HepG2 (cell line): ENCODE measurements at regions not wholly inside any gene's neighbourhood (a gene's known extent, or its start where the extent isn't known, plus 50 kb on each side); places are given as distances from the start of the nearest gene placed in this dataset.

ENCODE experiments used
- BRCA1 ChIP-seq: sonication (generic); formaldehyde crosslinking; IDR thresholded peaks from 2 replicates; pipeline ENCODE4 v1.4.0; 2020; ENCODE audit warnings: missing genetic modification reagents
- HDAC6 ChIP-seq: fragments of 200-600 bp; sonication (generic); IDR thresholded peaks from 2 replicates; pipeline ENCODE4 v1.7.0; 2017; ENCODE audit warnings: mild to moderate bottlenecking, antibody characterized with exemption, low read length, low read depth
- MEF2D ChIP-seq: sonication (generic); formaldehyde crosslinking; IDR thresholded peaks from 2 replicates; pipeline ENCODE4 v1.5.1; 2020; ENCODE audit warnings: mild to moderate bottlenecking, missing genetic modification reagents
- NR3C1 ChIP-seq: sonication (generic); formaldehyde crosslinking; IDR thresholded peaks from 2 replicates; pipeline ENCODE4 v1.4.0; 2020; ENCODE audit warnings: missing genetic modification reagents
- POLR2AphosphoS2 ChIP-seq: IDR thresholded peaks from 2 replicates; pipeline ENCODE4 v1.6.1; 2011; ENCODE audit warnings: low read depth, low read length, improper control_type of control experiment
- RBM39 ChIP-seq: fragments of 200-400 bp; formaldehyde crosslinking; IDR thresholded peaks from one replicate; pipeline ENCODE4 v1.6.1; 2018; ENCODE audit warnings: antibody characterized with exemption, mild to moderate bottlenecking, low read depth, low read length; ENCODE audit not compliant: poor library complexity, severe bottlenecking
- REXO4 ChIP-seq: sonication (generic); formaldehyde crosslinking; IDR thresholded peaks from 2 replicates; pipeline ENCODE4 v1.8.0; 2022; ENCODE audit warnings: missing genetic modification reagents, mild to moderate bottlenecking, borderline replicate concordance
- RXRB ChIP-seq: IDR thresholded peaks from 2 replicates; pipeline ENCODE4 v1.6.1; 2016; ENCODE audit warnings: borderline replicate concordance, missing genetic modification reagents, missing compliant biosample characterization
- SMAD3 ChIP-seq: sonication (generic); formaldehyde crosslinking; IDR thresholded peaks from 2 replicates; pipeline ENCODE4 v1.4.0; 2020; ENCODE audit warnings: missing genetic modification reagents
- ZFP1 ChIP-seq: IDR thresholded peaks from 2 replicates; pipeline ENCODE4 v1.6.1; 2016
- ZFX ChIP-seq: sonication (generic); formaldehyde crosslinking; IDR thresholded peaks from 2 replicates; pipeline ENCODE4 v1.4.0; 2020; ENCODE audit warnings: mild to moderate bottlenecking, low read depth, missing genetic modification reagents, moderate library complexity
- ZNF841 ChIP-seq: sonication (generic); formaldehyde crosslinking; IDR thresholded peaks from 2 replicates; pipeline ENCODE4 v1.8.1; 2023; ENCODE audit warnings: missing genetic modification reagents, borderline replicate concordance
- TF ChIP-seq, protein P1 (sequence below): sonication (generic); formaldehyde crosslinking; IDR thresholded peaks from 2 replicates; pipeline ENCODE4 v1.8.0; 2022; ENCODE audit warnings: low read depth, missing genetic modification reagents
- TF ChIP-seq, protein P2 (sequence below): sonication (generic); formaldehyde crosslinking; IDR thresholded peaks from 2 replicates; pipeline ENCODE4 v1.5.0; 2020; ENCODE audit warnings: mild to moderate bottlenecking, missing genetic modification reagents, moderate library complexity

DNA sequence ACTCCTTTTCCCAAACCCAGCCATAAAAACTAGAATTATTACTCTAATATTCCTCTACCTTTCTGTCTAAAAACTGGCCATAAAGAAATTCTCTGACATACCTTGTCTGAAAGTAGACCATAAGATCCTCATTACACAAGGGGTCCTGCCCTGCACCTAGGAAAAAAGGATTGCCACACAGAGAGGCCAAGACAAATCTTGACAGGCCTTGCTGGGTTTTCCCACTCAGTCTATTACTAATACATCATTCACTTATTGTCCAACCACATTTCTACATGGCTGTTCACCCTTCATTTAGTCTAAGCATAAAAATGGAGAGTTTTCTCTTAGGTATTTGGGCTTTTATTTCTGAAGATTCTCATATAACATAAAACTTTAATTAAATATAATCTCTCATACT is 319.8 kb downstream of the PCDH20 start:
- TF ChIP-seq HDAC6 (no peak), ZNF841 (CRISPR knock-in tag) (no peak), REXO4 (CRISPR knock-in tag) (no peak), NR3C1 (no peak), ZFX (no peak), POLR2AphosphoS2 (no peak), RXRB (CRISPR knock-in tag) (no peak), MEF2D (CRISPR knock-in tag) (no peak), RBM39 (no peak), SMAD3 (CRISPR knock-in tag) (no peak), ZFP1 (CRISPR knock-in tag) (no peak), BRCA1 (CRISPR knock-in tag) (no peak)
- TF ChIP-seq, protein P1, sequence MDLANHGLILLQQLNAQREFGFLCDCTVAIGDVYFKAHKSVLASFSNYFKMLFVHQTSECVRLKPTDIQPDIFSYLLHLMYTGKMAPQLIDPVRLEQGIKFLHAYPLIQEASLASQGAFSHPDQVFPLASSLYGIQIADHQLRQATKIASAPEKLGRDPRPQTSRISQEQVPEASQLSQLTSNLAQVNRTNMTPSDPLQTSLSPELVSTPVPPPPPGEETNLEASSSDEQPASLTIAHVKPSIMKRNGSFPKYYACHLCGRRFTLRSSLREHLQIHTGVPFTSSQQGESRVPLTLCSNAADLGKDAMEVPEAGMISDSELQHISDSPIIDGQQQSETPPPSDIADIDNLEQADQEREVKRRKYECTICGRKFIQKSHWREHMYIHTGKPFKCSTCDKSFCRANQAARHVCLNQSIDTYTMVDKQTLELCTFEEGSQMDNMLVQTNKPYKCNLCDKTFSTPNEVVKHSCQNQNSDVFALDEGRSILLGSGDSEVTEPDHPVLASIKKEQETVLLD: no peak
- TF ChIP-seq, protein P2, sequence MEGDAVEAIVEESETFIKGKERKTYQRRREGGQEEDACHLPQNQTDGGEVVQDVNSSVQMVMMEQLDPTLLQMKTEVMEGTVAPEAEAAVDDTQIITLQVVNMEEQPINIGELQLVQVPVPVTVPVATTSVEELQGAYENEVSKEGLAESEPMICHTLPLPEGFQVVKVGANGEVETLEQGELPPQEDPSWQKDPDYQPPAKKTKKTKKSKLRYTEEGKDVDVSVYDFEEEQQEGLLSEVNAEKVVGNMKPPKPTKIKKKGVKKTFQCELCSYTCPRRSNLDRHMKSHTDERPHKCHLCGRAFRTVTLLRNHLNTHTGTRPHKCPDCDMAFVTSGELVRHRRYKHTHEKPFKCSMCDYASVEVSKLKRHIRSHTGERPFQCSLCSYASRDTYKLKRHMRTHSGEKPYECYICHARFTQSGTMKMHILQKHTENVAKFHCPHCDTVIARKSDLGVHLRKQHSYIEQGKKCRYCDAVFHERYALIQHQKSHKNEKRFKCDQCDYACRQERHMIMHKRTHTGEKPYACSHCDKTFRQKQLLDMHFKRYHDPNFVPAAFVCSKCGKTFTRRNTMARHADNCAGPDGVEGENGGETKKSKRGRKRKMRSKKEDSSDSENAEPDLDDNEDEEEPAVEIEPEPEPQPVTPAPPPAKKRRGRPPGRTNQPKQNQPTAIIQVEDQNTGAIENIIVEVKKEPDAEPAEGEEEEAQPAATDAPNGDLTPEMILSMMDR: no peak
